ENCODE measurements at regions not wholly inside any gene's neighbourhood (a gene's known extent, or its start where the extent isn't known, plus 50 kb on each side); places are given as distances from the start of the nearest gene placed in this dataset.

DNA sequence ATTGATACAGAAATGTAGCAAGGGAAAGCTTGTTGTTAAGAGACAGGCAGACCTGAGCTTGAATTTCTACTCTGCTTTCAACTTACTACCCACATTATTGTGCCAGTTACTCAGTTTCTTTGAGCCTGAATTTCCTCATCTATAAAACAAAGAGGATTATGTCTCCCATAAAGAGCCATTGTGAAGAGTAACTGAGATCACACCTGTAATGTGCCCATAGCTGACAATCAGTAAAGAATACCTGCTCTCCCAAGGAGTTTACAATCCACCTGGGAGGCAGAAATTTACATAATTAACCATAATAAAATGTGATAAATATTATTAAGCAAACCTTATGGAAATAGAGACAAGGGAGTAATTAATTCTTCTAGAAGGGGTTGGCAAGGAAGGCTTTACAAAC, 204.9 kb downstream of the EPM2A start:
- TF ChIP-seq CTCF (IDR thresholded peaks at IDR 0.05; ENCODE audit: low read depth, low read length, missing input control) (no peak), RAD21 (IDR thresholded peaks at IDR 0.05) (no peak)
- TF ChIP-seq, protein P1, sequence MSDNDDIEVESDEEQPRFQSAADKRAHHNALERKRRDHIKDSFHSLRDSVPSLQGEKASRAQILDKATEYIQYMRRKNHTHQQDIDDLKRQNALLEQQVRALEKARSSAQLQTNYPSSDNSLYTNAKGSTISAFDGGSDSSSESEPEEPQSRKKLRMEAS (IDR thresholded peaks at IDR 0.05) = no peak

Measured in liver (tissue), 3 donors.